PC-9 (cell line): ENCODE measurements at regions not wholly inside any gene's neighbourhood (a gene's known extent, or its start where the extent isn't known, plus 50 kb on each side); places are given as distances from the start of the nearest gene placed in this dataset.

ENCODE experiments used
- BruUV-seq: library from RNA; stranded (reverse); fragments of 400-500 nt; replicated peaks from 2 replicates; lab custom pipeline; 2021; lab: Mats Ljungman, UMichigan
- CTCF ChIA-PET: fragments of 300-600 bp; sonication (Branson Sonifier 250); formaldehyde crosslinking; loops from one replicate; lab custom pipeline; 2022; ENCODE audit warnings: antibody characterized with exemption; lab: Charles Lee
- POLR2A ChIA-PET: fragments of 300-600 bp; sonication (Branson Sonifier 250); formaldehyde crosslinking; loops from one replicate; lab custom pipeline; 2022; ENCODE audit warnings: antibody characterized with exemption; ENCODE audit not compliant: unreplicated experiment; lab: Charles Lee
- DNase-seq, 2 experiments: peaks; one replicate each; pipeline versions ENCODE4 v3.0.0 to v3.0.0-alpha.2; 2015 to 2022; ENCODE audit warnings: mixed read lengths in 1 of 2
- H2AFZ ChIP-seq: fragments of 200-600 bp; sonication (generic); 2 replicates; pipeline ENCODE4 v1.8.1; 2017; ENCODE audit warnings: antibody characterized with exemption
- H3F3A ChIP-seq: fragments of 200-600 bp; sonication (generic); 2 replicates; pipeline ENCODE4 v1.8.1; 2017; ENCODE audit warnings: antibody characterized with exemption, mild to moderate bottlenecking, low read depth; ENCODE audit not compliant: insufficient read depth
- H3K27ac ChIP-seq: fragments of 200-600 bp; sonication (generic); 2 replicates; pipeline ENCODE4 v1.6.1; 2016; ENCODE audit warnings: mixed run types
- H3K27me3 ChIP-seq: fragments of 200-600 bp; sonication (generic); 2 replicates; pipeline ENCODE4 v1.6.1; 2016; ENCODE audit warnings: low read depth, mixed run types; ENCODE audit not compliant: insufficient read depth
- H3K36me3 ChIP-seq: fragments of 200-600 bp; sonication (generic); 2 replicates; pipeline ENCODE4 v1.6.1; 2016; ENCODE audit warnings: low read depth, mixed run types
- H3K4me1 ChIP-seq: fragments of 200-600 bp; sonication (generic); replicated peaks from 2 replicates; pipeline ENCODE4 v1.6.1; 2016; ENCODE audit warnings: mixed run types; ENCODE audit not compliant: insufficient read depth
- H3K4me2 ChIP-seq: fragments of 200-600 bp; sonication (generic); 2 replicates; pipeline ENCODE4 v1.6.1; 2017; ENCODE audit warnings: mixed run types
- H3K4me3 ChIP-seq: fragments of 200-600 bp; sonication (generic); 2 replicates; pipeline ENCODE4 v1.6.1; 2016; ENCODE audit warnings: mixed run types
- H3K79me2 ChIP-seq: fragments of 200-600 bp; sonication (generic); 2 replicates; pipeline ENCODE4 v1.6.1; 2017; ENCODE audit warnings: low read depth, mixed run types
- H3K9me2 ChIP-seq: fragments of 200-600 bp; sonication (generic); 2 replicates; pipeline ENCODE4 v1.8.1; 2017; ENCODE audit warnings: mild to moderate bottlenecking; ENCODE audit not compliant: insufficient read depth
- H3K9me3 ChIP-seq: fragments of 200-600 bp; sonication (generic); 2 replicates; pipeline ENCODE4 v1.8.1; 2016; ENCODE audit warnings: low read depth; ENCODE audit not compliant: insufficient read depth
- H4K20me1 ChIP-seq: fragments of 200-600 bp; sonication (generic); 2 replicates; pipeline ENCODE4 v1.8.1; 2017; ENCODE audit not compliant: insufficient read depth
- EZH2 ChIP-seq: fragments of 200-600 bp; sonication (generic); IDR thresholded peaks from 2 replicates; pipeline ENCODE4 v1.8.0; 2017; ENCODE audit warnings: antibody characterized with exemption, low read depth
- intact Hi-C: fragments of 100-400 bp; cut with micrococcal nuclease; formaldehyde crosslinking; loops from one replicate; pipeline ENCODE4 v1.10.0; 2022; ENCODE audit not compliant: unreplicated experiment
- TF ChIP-seq, protein P1 (sequence below): fragments of 200-600 bp; sonication (generic); conservative IDR thresholded peaks from 2 replicates; pipeline ENCODE4 v1.6.1; 2017; ENCODE audit warnings: mixed run types, antibody characterized with exemption, mild to moderate bottlenecking, moderate library complexity

DNA sequence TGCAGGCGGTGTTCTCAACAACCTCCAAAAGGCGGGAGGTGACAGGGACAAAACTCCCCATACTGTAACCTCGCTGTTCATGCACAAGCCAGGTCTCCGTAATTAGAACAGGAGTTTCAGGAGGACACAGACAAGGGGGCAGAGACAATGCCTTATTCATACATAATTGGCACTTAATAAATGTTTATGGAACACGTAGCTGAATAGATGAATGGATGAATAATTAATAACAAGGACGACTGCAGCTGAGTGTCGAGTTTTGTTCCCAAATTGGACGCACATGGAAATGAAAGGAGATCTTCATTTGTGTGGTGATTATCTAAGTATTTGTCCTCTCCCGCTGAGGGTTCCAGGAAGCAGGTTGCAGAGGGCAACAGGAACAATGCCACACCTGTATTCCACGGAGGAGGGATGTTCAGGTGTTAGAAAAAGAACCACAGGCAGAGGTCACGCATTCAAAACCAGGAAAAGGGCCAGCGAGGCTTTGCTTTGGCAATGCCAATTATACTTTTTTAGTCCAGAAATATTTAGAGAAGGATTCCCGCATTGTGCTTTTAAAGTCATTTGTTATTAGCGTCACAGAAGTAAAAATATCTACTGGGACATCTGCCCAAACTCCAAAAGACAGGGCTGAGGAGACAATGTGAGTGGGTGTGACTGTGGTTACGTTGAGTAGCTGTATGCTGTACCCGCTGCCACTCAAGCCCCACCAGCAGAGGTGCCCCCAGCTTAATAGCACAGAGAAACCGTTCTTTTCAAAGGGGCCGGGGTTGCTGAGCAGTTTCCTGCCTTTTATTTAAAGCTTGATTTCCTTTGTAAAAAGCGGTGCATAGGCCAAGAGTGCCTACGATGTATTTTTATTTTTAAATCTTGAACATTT lies 123.3 kb downstream of the PXDC1 start:
- no peak for DNase-seq
- ChIA-PET CTCF (interaction anchor here (0.6 kb wide), 1 partner anchor 20 kb away, joined by 4 read pairs; no protein-coding TSS in a partner anchor), POLR2A (no interaction called here)
- Histone ChIP-seq H3K27me3 (no peaks in the 10 kb centered on the region), H2AFZ (no peak overlapping the region), H3K36me3 (no peaks in the 10 kb centered on the region), H3K4me1 (no peaks in the 10 kb centered on the region), H3K9me3 (no peaks in the 10 kb centered on the region), H3K4me2 (no peak overlapping the region), H3K9me2 (no peaks in the 10 kb centered on the region), H3K79me2 (no peaks in the 10 kb centered on the region), H3F3A (no peaks in the 10 kb centered on the region), H4K20me1 (no peaks in the 10 kb centered on the region), H3K4me3 (no peak overlapping the region), H3K27ac (no peak overlapping the region)
- TF ChIP-seq, protein P1, sequence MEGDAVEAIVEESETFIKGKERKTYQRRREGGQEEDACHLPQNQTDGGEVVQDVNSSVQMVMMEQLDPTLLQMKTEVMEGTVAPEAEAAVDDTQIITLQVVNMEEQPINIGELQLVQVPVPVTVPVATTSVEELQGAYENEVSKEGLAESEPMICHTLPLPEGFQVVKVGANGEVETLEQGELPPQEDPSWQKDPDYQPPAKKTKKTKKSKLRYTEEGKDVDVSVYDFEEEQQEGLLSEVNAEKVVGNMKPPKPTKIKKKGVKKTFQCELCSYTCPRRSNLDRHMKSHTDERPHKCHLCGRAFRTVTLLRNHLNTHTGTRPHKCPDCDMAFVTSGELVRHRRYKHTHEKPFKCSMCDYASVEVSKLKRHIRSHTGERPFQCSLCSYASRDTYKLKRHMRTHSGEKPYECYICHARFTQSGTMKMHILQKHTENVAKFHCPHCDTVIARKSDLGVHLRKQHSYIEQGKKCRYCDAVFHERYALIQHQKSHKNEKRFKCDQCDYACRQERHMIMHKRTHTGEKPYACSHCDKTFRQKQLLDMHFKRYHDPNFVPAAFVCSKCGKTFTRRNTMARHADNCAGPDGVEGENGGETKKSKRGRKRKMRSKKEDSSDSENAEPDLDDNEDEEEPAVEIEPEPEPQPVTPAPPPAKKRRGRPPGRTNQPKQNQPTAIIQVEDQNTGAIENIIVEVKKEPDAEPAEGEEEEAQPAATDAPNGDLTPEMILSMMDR, result no peak
- no peak for TF ChIP-seq EZH2
- intact Hi-C loops, result no loop called here
- BruUV-seq, result no TSS peak

DNA sequence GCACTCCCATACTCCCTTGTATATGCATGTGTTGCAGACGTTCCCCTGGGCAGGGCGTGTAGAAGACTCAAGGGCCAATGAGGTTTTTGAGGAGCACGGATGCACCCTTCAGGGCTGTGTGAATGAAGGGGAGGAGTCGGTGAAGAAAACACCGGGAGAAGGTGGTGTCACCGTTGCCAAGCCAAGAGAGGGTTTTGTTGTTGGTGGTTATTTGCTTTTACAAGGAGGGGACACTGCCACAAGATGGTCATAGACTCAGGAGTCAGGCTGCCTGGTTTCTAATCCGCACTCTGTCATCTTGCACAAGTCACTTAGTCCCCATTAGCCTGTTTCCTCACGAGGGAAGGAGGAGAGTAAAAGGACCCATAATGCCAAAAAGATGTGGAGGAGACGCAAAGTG lies 124.0 kb downstream of the PXDC1 start:
- TF ChIP-seq, protein P1, result no peak
- TF ChIP-seq EZH2, result no peak
- Histone ChIP-seq H3K27ac (no peak overlapping the region), H3K9me2 (no peaks in the 10 kb centered on the region), H3K36me3 (no peaks in the 10 kb centered on the region), H4K20me1 (no peaks in the 10 kb centered on the region), H3K27me3 (no peaks in the 10 kb centered on the region), H2AFZ (no peak overlapping the region), H3F3A (no peaks in the 10 kb centered on the region), H3K4me3 (no peak overlapping the region), H3K4me2 (no peak overlapping the region), H3K79me2 (no peaks in the 10 kb centered on the region), H3K9me3 (no peaks in the 10 kb centered on the region), H3K4me1 (no peaks in the 10 kb centered on the region)
- no TSS peak for BruUV-seq
- intact Hi-C loops, result no loop called here
- ChIA-PET POLR2A (no interaction called here), CTCF (no interaction called here)
- DNase-seq, result no peak

DNA sequence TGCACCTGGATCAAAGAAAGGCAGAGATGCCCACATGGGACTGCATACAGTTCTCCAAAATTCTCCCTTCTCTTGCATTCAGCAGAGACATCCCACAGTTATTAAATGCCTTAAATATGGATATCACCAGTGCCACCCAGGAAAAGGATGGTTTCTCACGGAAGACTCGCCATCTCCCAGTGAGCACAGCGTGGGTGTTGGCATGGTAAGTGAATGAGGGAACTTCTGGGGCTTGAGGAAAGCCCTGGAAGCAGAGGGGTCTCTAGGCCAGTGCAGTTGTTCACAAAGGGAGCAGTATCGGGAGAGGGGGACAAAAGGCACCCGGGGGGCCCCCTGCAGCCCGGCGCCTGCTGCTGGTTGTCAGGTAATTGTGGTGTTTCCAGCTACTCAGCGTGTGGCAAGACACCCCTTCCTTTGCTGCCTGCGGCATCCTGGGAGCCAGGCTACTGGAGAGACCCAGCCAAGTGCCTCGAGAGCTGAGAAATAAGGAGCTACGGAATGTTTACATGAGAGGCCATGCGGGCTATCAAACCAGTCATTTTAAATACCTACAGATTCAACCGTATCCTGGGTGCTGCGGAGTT lies 125.4 kb downstream of the PXDC1 start:
- POLR2A ChIA-PET, result no interaction called here
- H3K36me3 ChIP-seq, result no peaks in the 10 kb centered on the region
- H3K27me3 ChIP-seq, result no peaks in the 10 kb centered on the region
- intact Hi-C loops, result no loop called here
- BruUV-seq, result no TSS peak
- TF ChIP-seq, protein P1, result no peak
- no peak for TF ChIP-seq EZH2
- DNase-seq, result no peak
- H3K9me2 ChIP-seq, result no peaks in the 10 kb centered on the region
- no peak overlapping the region for H2AFZ ChIP-seq
- H3F3A ChIP-seq, result no peaks in the 10 kb centered on the region
- CTCF ChIA-PET, result no interaction called here
- no peaks in the 10 kb centered on the region for H3K4me1 ChIP-seq
- H3K27ac ChIP-seq, result no peak overlapping the region
- no peaks in the 10 kb centered on the region for H3K79me2 ChIP-seq
- no peak overlapping the region for H3K4me3 ChIP-seq
- H3K4me2 ChIP-seq, result no peak overlapping the region
- no peaks in the 10 kb centered on the region for H4K20me1 ChIP-seq
- H3K9me3 ChIP-seq, result no peaks in the 10 kb centered on the region
